ENCODE measurements at regions not wholly inside any gene's neighbourhood (a gene's known extent, or its start where the extent isn't known, plus 50 kb on each side); places are given as distances from the start of the nearest gene placed in this dataset.

GRCh38 chr6:168210239-168211105 lies 109.1 kb downstream of the DACT2 start:
- H3K4me3 ChIP-seq (ENCODE audit: insufficient read depth, low read depth, low read length) = no peak overlapping the region
- peaks cover 5% of the 10 kb centered on the region; the same call in 1 of the 2 replicates for H3K27me3 ChIP-seq (ENCODE audit: control insufficient read depth, insufficient read depth, low read length)
- no peaks in the 10 kb centered on the region for H3K36me3 ChIP-seq (replicated peaks; ENCODE audit: control insufficient read depth, insufficient read depth, low read length)
- no peak for DNase-seq

GRCh38 chr6:168209420-168209819 lies 110.2 kb downstream of the DACT2 start:
- DNase-seq = peak; percentile 77
- H3K36me3 ChIP-seq (replicated peaks; ENCODE audit: control insufficient read depth, insufficient read depth, low read length) = no peaks in the 10 kb centered on the region
- peaks cover 5% of the 10 kb centered on the region; the same call in 1 of the 2 replicates for H3K27me3 ChIP-seq (ENCODE audit: control insufficient read depth, insufficient read depth, low read length)
- 0 out of 2 replicates have a peak overlapping the region, but pooled peaks have one; percentile 7 for H3K4me3 ChIP-seq (ENCODE audit: insufficient read depth, low read depth, low read length)

GRCh38 chr6:168208854-168209253 lies 110.7 kb downstream of the DACT2 start:
- Histone ChIP-seq H3K4me3 (ENCODE audit: insufficient read depth, low read depth, low read length) (no peak overlapping the region), H3K27me3 (ENCODE audit: control insufficient read depth, insufficient read depth, low read length) (peaks cover 5% of the 10 kb centered on the region; the same call in 1 of the 2 replicates), H3K36me3 (replicated peaks; ENCODE audit: control insufficient read depth, insufficient read depth, low read length) (no peaks in the 10 kb centered on the region)
- peak; percentile 89 for DNase-seq

GRCh38 chr6:168208402-168208801 lies 111.2 kb downstream of the DACT2 start:
- no peak for DNase-seq
- Histone ChIP-seq H3K36me3 (replicated peaks; ENCODE audit: control insufficient read depth, insufficient read depth, low read length) (no peaks in the 10 kb centered on the region), H3K4me3 (ENCODE audit: insufficient read depth, low read depth, low read length) (no peak overlapping the region), H3K27me3 (ENCODE audit: control insufficient read depth, insufficient read depth, low read length) (peaks cover 5% of the 10 kb centered on the region; the same call in 1 of the 2 replicates)

GRCh38 chr6:168207421-168208175 lies 112.0 kb downstream of the DACT2 start:
- DNase-seq = no peak
- H3K4me3 ChIP-seq (ENCODE audit: insufficient read depth, low read depth, low read length) = no peak overlapping the region
- H3K36me3 ChIP-seq (replicated peaks; ENCODE audit: control insufficient read depth, insufficient read depth, low read length) = no peaks in the 10 kb centered on the region
- H3K27me3 ChIP-seq (ENCODE audit: control insufficient read depth, insufficient read depth, low read length) = peaks cover 5% of the 10 kb centered on the region; the same call in 1 of the 2 replicates

- no peak for DNase-seq
- H3K36me3 ChIP-seq (replicated peaks; ENCODE audit: control insufficient read depth, insufficient read depth, low read length) = no peaks in the 10 kb centered on the region
Measured at GRCh38 chr6:168206661-168207274, 112.8 kb downstream of the DACT2 start.

GRCh38 chr6:168206186-168206585 lies 113.4 kb downstream of the DACT2 start:
- peaks cover 5% of the 10 kb centered on the region; the same call in 1 of the 2 replicates for H3K27me3 ChIP-seq (ENCODE audit: control insufficient read depth, insufficient read depth, low read length)
- no peak overlapping the region for H3K4me3 ChIP-seq (ENCODE audit: insufficient read depth, low read depth, low read length)
- no peaks in the 10 kb centered on the region for H3K36me3 ChIP-seq (replicated peaks; ENCODE audit: control insufficient read depth, insufficient read depth, low read length)
- no peak for DNase-seq

More at GRCh38 chr6:168206661-168207274, 112.8 kb downstream of the DACT2 start:
- no peak overlapping the region for H3K4me3 ChIP-seq (ENCODE audit: insufficient read depth, low read depth, low read length)
- peaks cover 5% of the 10 kb centered on the region; the same call in 1 of the 2 replicates for H3K27me3 ChIP-seq (ENCODE audit: control insufficient read depth, insufficient read depth, low read length)

GRCh38 chr6:168201799-168202198 lies 117.8 kb downstream of the DACT2 start:
- Histone ChIP-seq H3K4me3 (ENCODE audit: insufficient read depth, low read depth, low read length) (no peak overlapping the region), H3K27me3 (ENCODE audit: control insufficient read depth, insufficient read depth, low read length) (no peaks in the 10 kb centered on the region)
- DNase-seq = no peak

GRCh38 chr6:168201383-168201782 lies 118.2 kb downstream of the DACT2 start:
- Histone ChIP-seq H3K4me3 (ENCODE audit: insufficient read depth, low read depth, low read length) (no peak overlapping the region), H3K36me3 (replicated peaks; ENCODE audit: control insufficient read depth, insufficient read depth, low read length) (no peaks in the 10 kb centered on the region), H3K27me3 (ENCODE audit: control insufficient read depth, insufficient read depth, low read length) (no peaks in the 10 kb centered on the region)
- peak; percentile 87 for DNase-seq

More at GRCh38 chr6:168201799-168202198, 117.8 kb downstream of the DACT2 start:
- H3K36me3 ChIP-seq (replicated peaks; ENCODE audit: control insufficient read depth, insufficient read depth, low read length) = no peaks in the 10 kb centered on the region

GRCh38 chr6:168200571-168201134 lies 118.9 kb downstream of the DACT2 start:
- no peaks in the 10 kb centered on the region for H3K27me3 ChIP-seq (ENCODE audit: control insufficient read depth, insufficient read depth, low read length)
- no peak for DNase-seq
- no peaks in the 10 kb centered on the region for H3K36me3 ChIP-seq (replicated peaks; ENCODE audit: control insufficient read depth, insufficient read depth, low read length)
- H3K4me3 ChIP-seq (ENCODE audit: insufficient read depth, low read depth, low read length) = no peak overlapping the region

GRCh38 chr6:168198302-168199180 lies 119.5 kb upstream of the FRMD1 start:
- no peak overlapping the region for H3K4me3 ChIP-seq (ENCODE audit: insufficient read depth, low read depth, low read length)
- H3K36me3 ChIP-seq (replicated peaks; ENCODE audit: control insufficient read depth, insufficient read depth, low read length) = no peaks in the 10 kb centered on the region
- H3K27me3 ChIP-seq (ENCODE audit: control insufficient read depth, insufficient read depth, low read length) = no peaks in the 10 kb centered on the region
- no peak for DNase-seq

- Histone ChIP-seq H3K36me3 (replicated peaks; ENCODE audit: control insufficient read depth, insufficient read depth, low read length) (no peaks in the 10 kb centered on the region), H3K4me3 (ENCODE audit: insufficient read depth, low read depth, low read length) (no peak overlapping the region), H3K27me3 (ENCODE audit: control insufficient read depth, insufficient read depth, low read length) (no peaks in the 10 kb centered on the region)
- DNase-seq = no peak
Measured at GRCh38 chr6:168197636-168198301, 118.8 kb upstream of the FRMD1 start.

Data from H7 (cell line).